Ishikawa (cell line): ENCODE measurements at regions not wholly inside any gene's neighbourhood (a gene's known extent, or its start where the extent isn't known, plus 50 kb on each side); places are given as distances from the start of the nearest gene placed in this dataset.

Experiments used
- CEBPB ChIP-seq: IDR thresholded peaks from 2 replicates; pipeline ENCODE4 v1.6.1; 2012
- CREB1 ChIP-seq: IDR thresholded peaks from 2 replicates; pipeline ENCODE4 v1.6.1; 2012; ENCODE audit warnings: low read depth
- EGR1 ChIP-seq: IDR thresholded peaks from 2 replicates; pipeline ENCODE4 v1.6.1; 2012
- EP300 ChIP-seq: IDR thresholded peaks from 2 replicates; pipeline ENCODE4 v1.6.1; 2012; ENCODE audit warnings: borderline replicate concordance
- FOXM1 ChIP-seq: IDR thresholded peaks from 2 replicates; pipeline ENCODE4 v1.6.1; 2012; ENCODE audit warnings: low read depth, borderline replicate concordance
- NFIC ChIP-seq: IDR thresholded peaks from 2 replicates; pipeline ENCODE4 v1.6.1; 2012
- RAD21 ChIP-seq: IDR thresholded peaks from 2 replicates; pipeline ENCODE4 v1.6.1; 2012; ENCODE audit warnings: low read depth
- TAF1 ChIP-seq: IDR thresholded peaks from 2 replicates; pipeline ENCODE4 v1.6.1; 2012; ENCODE audit warnings: low read depth, mild to moderate bottlenecking
- TCF12 ChIP-seq: IDR thresholded peaks from 2 replicates; pipeline ENCODE4 v1.6.1; 2012; ENCODE audit warnings: low read depth
- TEAD4 ChIP-seq: IDR thresholded peaks from 2 replicates; pipeline ENCODE4 v1.6.1; 2012
- YY1 ChIP-seq: IDR thresholded peaks from 2 replicates; pipeline ENCODE4 v1.6.1; 2012; ENCODE audit warnings: low read depth
- ZBTB7A ChIP-seq: IDR thresholded peaks from 2 replicates; pipeline ENCODE4 v1.6.1; 2012; ENCODE audit warnings: low read depth
- TF ChIP-seq, protein P1 (sequence below): IDR thresholded peaks from 2 replicates; pipeline ENCODE4 v1.6.1; 2012; ENCODE audit warnings: low read depth, mild to moderate bottlenecking
- TF ChIP-seq, protein P2 (sequence below): IDR thresholded peaks from 2 replicates; pipeline ENCODE4 v1.6.1; 2012
- TF ChIP-seq, protein P3 (sequence below): IDR thresholded peaks from 2 replicates; pipeline ENCODE4 v1.6.1; 2012

DNA sequence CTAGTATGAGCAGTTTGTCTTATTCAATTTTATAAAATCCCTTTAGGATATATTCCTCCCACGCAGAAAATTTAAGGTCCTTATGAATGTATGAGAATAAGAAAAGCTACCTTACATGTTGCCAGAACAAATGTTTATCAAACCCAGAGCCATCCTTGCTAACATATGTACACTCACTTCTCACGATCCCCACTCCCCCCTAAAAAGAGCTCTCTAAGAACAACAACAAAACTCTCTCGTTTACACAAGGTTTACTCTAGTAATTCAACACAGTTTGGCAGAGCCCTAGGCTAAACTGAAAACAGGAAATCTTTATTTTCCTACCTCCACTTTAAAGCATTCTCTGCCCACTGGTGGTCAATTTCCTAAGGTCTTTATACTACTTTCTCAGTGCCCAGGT lies 504.9 kb downstream of the ZEB2 start:
- TF ChIP-seq CEBPB (no peak), TCF12 (no peak), NFIC (no peak)

DNA sequence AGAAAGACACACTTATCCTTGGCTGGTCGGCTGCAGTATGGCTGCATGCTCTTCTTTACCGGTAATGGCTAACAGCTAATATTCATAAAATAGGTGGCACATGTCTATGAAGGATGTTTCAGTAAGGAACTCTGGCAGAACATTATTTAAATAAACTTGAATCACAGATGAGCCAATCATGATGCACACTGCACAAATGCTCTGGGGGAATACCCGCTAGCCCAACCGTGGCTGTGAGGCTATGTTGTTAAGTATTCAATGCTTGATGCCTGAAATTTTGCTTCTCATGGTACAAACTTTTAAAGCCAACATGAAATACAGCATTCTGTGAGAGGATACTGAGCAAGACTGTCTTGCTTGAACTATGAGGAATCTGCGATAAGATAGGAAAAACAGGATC lies 505.8 kb downstream of the ZEB2 start:
- TF ChIP-seq FOXM1 (no peak), ZBTB7A (no peak)

DNA sequence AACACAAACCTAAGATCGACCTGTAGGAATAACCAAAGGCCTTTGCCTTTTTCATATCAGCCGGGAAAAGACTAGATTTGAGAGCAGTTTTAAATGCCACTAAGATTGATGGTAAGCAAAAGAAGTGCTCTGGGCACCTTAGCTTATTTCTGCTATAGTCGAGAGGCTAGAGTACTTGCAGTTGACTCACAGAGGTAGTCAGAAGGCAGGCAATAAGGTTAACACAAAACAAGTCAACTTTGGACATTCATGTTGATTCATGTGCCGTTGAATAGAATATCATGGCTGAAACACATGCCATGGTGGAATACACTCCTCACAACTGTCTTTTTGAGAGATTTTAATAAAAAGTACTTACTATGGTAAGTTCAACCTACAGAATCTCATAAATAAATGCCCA lies 507.6 kb downstream of the ZEB2 start:
- TF ChIP-seq FOXM1, result no peak
- no peak for TF ChIP-seq CEBPB
- no peak for TF ChIP-seq RAD21
- TF ChIP-seq, protein P1, sequence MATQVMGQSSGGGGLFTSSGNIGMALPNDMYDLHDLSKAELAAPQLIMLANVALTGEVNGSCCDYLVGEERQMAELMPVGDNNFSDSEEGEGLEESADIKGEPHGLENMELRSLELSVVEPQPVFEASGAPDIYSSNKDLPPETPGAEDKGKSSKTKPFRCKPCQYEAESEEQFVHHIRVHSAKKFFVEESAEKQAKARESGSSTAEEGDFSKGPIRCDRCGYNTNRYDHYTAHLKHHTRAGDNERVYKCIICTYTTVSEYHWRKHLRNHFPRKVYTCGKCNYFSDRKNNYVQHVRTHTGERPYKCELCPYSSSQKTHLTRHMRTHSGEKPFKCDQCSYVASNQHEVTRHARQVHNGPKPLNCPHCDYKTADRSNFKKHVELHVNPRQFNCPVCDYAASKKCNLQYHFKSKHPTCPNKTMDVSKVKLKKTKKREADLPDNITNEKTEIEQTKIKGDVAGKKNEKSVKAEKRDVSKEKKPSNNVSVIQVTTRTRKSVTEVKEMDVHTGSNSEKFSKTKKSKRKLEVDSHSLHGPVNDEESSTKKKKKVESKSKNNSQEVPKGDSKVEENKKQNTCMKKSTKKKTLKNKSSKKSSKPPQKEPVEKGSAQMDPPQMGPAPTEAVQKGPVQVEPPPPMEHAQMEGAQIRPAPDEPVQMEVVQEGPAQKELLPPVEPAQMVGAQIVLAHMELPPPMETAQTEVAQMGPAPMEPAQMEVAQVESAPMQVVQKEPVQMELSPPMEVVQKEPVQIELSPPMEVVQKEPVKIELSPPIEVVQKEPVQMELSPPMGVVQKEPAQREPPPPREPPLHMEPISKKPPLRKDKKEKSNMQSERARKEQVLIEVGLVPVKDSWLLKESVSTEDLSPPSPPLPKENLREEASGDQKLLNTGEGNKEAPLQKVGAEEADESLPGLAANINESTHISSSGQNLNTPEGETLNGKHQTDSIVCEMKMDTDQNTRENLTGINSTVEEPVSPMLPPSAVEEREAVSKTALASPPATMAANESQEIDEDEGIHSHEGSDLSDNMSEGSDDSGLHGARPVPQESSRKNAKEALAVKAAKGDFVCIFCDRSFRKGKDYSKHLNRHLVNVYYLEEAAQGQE, result no peak

DNA sequence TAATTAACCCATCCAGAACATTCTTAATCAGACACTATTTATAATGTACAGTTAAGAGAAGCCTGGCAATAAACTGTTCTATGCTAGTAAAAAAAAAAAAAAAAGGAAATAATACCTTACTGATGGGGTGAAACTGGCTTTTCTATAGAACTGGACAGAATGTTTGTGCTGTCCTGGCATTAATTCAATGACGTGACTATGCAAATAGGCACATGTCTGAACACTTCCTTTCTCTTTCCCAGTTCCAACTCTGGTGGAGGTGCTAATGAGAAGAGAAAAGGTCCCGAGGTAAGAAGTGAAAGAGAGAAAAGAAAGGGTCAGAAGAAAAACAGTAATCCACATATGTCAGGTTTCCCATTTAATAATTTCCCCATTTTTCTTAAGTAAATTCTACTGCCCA lies 508.4 kb downstream of the ZEB2 start:
- TF ChIP-seq CEBPB (no peak), TCF12 (no peak), EP300 (no peak), TAF1 (no peak), YY1 (no peak), CREB1 (no peak), RAD21 (no peak), EGR1 (no peak), NFIC (no peak), ZBTB7A (no peak), TEAD4 (no peak), FOXM1 (no peak)
- TF ChIP-seq, protein P2, sequence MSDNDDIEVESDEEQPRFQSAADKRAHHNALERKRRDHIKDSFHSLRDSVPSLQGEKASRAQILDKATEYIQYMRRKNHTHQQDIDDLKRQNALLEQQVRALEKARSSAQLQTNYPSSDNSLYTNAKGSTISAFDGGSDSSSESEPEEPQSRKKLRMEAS, result no peak
- TF ChIP-seq, protein P1, result no peak
- TF ChIP-seq, protein P3, sequence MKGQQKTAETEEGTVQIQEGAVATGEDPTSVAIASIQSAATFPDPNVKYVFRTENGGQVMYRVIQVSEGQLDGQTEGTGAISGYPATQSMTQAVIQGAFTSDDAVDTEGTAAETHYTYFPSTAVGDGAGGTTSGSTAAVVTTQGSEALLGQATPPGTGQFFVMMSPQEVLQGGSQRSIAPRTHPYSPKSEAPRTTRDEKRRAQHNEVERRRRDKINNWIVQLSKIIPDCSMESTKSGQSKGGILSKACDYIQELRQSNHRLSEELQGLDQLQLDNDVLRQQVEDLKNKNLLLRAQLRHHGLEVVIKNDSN, result no peak

DNA sequence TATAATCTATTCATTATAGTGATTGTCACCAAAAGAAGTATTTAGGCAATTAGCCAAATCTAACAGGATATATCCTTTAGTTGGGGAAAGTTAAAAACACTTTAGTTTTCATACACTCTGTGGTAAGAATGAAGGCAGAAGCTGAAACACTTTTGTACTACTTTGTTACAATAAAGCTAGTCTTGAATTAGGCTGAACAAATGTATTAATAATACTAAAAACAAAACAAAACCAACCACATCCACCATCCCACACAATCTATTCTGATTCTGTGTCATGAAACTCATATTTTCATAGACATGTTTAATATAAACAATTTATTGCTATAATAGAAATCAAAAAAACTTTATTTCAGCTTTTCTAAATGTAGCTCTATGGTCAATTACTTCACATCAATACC lies 508.8 kb downstream of the ZEB2 start:
- TF ChIP-seq CEBPB, result no peak
- no peak for TF ChIP-seq TAF1
- TF ChIP-seq CREB1, result no peak
- TF ChIP-seq, protein P3, result no peak
- no peak for TF ChIP-seq FOXM1
- no peak for TF ChIP-seq EGR1
- TF ChIP-seq NFIC, result no peak
- TF ChIP-seq TEAD4, result no peak
- TF ChIP-seq RAD21, result no peak
- no peak for TF ChIP-seq TCF12
- no peak for TF ChIP-seq ZBTB7A
- TF ChIP-seq YY1, result no peak
- no peak for TF ChIP-seq EP300
- TF ChIP-seq, protein P1, result no peak
- TF ChIP-seq, protein P2, result no peak
